PC-9 (cell line): ENCODE measurements at regions not wholly inside any gene's neighbourhood (a gene's known extent, or its start where the extent isn't known, plus 50 kb on each side); places are given as distances from the start of the nearest gene placed in this dataset.

Experiments
- BruUV-seq: library from RNA; stranded (reverse); fragments of 400-500 nt; replicated peaks from 2 replicates; lab custom pipeline; 2021; lab: Mats Ljungman, UMichigan
- CTCF ChIA-PET: fragments of 300-600 bp; sonication (Branson Sonifier 250); formaldehyde crosslinking; loops from one replicate; lab custom pipeline; 2022; ENCODE audit warnings: antibody characterized with exemption; lab: Charles Lee
- POLR2A ChIA-PET: fragments of 300-600 bp; sonication (Branson Sonifier 250); formaldehyde crosslinking; loops from one replicate; lab custom pipeline; 2022; ENCODE audit warnings: antibody characterized with exemption; ENCODE audit not compliant: unreplicated experiment; lab: Charles Lee
- DNase-seq, 2 experiments: peaks; one replicate each; pipeline versions ENCODE4 v3.0.0 to v3.0.0-alpha.2; 2015 to 2022; ENCODE audit warnings: mixed read lengths in 1 of 2
- H2AFZ ChIP-seq: fragments of 200-600 bp; sonication (generic); 2 replicates; pipeline ENCODE4 v1.8.1; 2017; ENCODE audit warnings: antibody characterized with exemption
- H3F3A ChIP-seq: fragments of 200-600 bp; sonication (generic); 2 replicates; pipeline ENCODE4 v1.8.1; 2017; ENCODE audit warnings: antibody characterized with exemption, mild to moderate bottlenecking, low read depth; ENCODE audit not compliant: insufficient read depth
- H3K27ac ChIP-seq: fragments of 200-600 bp; sonication (generic); 2 replicates; pipeline ENCODE4 v1.6.1; 2016; ENCODE audit warnings: mixed run types
- H3K27me3 ChIP-seq: fragments of 200-600 bp; sonication (generic); 2 replicates; pipeline ENCODE4 v1.6.1; 2016; ENCODE audit warnings: low read depth, mixed run types; ENCODE audit not compliant: insufficient read depth
- H3K36me3 ChIP-seq: fragments of 200-600 bp; sonication (generic); 2 replicates; pipeline ENCODE4 v1.6.1; 2016; ENCODE audit warnings: low read depth, mixed run types
- H3K4me1 ChIP-seq: fragments of 200-600 bp; sonication (generic); replicated peaks from 2 replicates; pipeline ENCODE4 v1.6.1; 2016; ENCODE audit warnings: mixed run types; ENCODE audit not compliant: insufficient read depth
- H3K4me2 ChIP-seq: fragments of 200-600 bp; sonication (generic); 2 replicates; pipeline ENCODE4 v1.6.1; 2017; ENCODE audit warnings: mixed run types
- H3K4me3 ChIP-seq: fragments of 200-600 bp; sonication (generic); 2 replicates; pipeline ENCODE4 v1.6.1; 2016; ENCODE audit warnings: mixed run types
- H3K79me2 ChIP-seq: fragments of 200-600 bp; sonication (generic); 2 replicates; pipeline ENCODE4 v1.6.1; 2017; ENCODE audit warnings: low read depth, mixed run types
- H3K9me2 ChIP-seq: fragments of 200-600 bp; sonication (generic); 2 replicates; pipeline ENCODE4 v1.8.1; 2017; ENCODE audit warnings: mild to moderate bottlenecking; ENCODE audit not compliant: insufficient read depth
- H3K9me3 ChIP-seq: fragments of 200-600 bp; sonication (generic); 2 replicates; pipeline ENCODE4 v1.8.1; 2016; ENCODE audit warnings: low read depth; ENCODE audit not compliant: insufficient read depth
- H4K20me1 ChIP-seq: fragments of 200-600 bp; sonication (generic); 2 replicates; pipeline ENCODE4 v1.8.1; 2017; ENCODE audit not compliant: insufficient read depth
- EZH2 ChIP-seq: fragments of 200-600 bp; sonication (generic); IDR thresholded peaks from 2 replicates; pipeline ENCODE4 v1.8.0; 2017; ENCODE audit warnings: antibody characterized with exemption, low read depth
- intact Hi-C: fragments of 100-400 bp; cut with micrococcal nuclease; formaldehyde crosslinking; loops from one replicate; pipeline ENCODE4 v1.10.0; 2022; ENCODE audit not compliant: unreplicated experiment
- TF ChIP-seq, protein P1 (sequence below): fragments of 200-600 bp; sonication (generic); conservative IDR thresholded peaks from 2 replicates; pipeline ENCODE4 v1.6.1; 2017; ENCODE audit warnings: mixed run types, antibody characterized with exemption, mild to moderate bottlenecking, moderate library complexity

DNA sequence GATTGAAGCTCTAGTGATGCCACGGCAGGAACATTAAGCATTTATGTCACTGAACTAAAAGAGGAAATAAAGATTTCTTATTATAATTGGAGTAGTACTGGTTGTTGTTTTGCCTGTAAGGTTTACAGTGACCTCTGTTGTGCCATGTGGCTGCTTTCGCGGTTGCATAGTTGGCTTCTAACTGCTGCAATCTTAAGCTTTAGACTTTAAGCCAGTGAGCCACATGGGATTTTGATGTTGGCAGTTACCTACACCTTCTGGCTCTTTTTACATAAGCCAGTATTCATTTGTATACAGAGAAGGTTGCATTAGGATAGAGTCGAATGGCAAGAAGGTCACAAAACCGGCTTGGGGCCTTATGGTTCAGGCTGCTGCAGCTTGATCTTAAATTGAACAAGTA, 1311.6 kb downstream of the RAPGEF2 start:
- POLR2A ChIA-PET, result no interaction called here
- no peaks in the 10 kb centered on the region for H3K79me2 ChIP-seq
- TF ChIP-seq, protein P1, sequence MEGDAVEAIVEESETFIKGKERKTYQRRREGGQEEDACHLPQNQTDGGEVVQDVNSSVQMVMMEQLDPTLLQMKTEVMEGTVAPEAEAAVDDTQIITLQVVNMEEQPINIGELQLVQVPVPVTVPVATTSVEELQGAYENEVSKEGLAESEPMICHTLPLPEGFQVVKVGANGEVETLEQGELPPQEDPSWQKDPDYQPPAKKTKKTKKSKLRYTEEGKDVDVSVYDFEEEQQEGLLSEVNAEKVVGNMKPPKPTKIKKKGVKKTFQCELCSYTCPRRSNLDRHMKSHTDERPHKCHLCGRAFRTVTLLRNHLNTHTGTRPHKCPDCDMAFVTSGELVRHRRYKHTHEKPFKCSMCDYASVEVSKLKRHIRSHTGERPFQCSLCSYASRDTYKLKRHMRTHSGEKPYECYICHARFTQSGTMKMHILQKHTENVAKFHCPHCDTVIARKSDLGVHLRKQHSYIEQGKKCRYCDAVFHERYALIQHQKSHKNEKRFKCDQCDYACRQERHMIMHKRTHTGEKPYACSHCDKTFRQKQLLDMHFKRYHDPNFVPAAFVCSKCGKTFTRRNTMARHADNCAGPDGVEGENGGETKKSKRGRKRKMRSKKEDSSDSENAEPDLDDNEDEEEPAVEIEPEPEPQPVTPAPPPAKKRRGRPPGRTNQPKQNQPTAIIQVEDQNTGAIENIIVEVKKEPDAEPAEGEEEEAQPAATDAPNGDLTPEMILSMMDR, result no peak
- TF ChIP-seq EZH2, result no peak
- no peaks in the 10 kb centered on the region for H3K36me3 ChIP-seq
- H4K20me1 ChIP-seq, result no peaks in the 10 kb centered on the region
- CTCF ChIA-PET, result no interaction called here
- no peaks in the 10 kb centered on the region for H3K27me3 ChIP-seq
- BruUV-seq, result no TSS peak
- intact Hi-C loops, result no loop called here
- no peak for DNase-seq
- H3K27ac ChIP-seq, result no peak overlapping the region
- no peaks in the 10 kb centered on the region for H3K4me1 ChIP-seq
- H2AFZ ChIP-seq, result no peak overlapping the region
- H3K9me3 ChIP-seq, result no peaks in the 10 kb centered on the region
- no peaks in the 10 kb centered on the region for H3K9me2 ChIP-seq
- no peak overlapping the region for H3K4me3 ChIP-seq
- no peak overlapping the region for H3K4me2 ChIP-seq
- H3F3A ChIP-seq, result no peaks in the 10 kb centered on the region

DNA sequence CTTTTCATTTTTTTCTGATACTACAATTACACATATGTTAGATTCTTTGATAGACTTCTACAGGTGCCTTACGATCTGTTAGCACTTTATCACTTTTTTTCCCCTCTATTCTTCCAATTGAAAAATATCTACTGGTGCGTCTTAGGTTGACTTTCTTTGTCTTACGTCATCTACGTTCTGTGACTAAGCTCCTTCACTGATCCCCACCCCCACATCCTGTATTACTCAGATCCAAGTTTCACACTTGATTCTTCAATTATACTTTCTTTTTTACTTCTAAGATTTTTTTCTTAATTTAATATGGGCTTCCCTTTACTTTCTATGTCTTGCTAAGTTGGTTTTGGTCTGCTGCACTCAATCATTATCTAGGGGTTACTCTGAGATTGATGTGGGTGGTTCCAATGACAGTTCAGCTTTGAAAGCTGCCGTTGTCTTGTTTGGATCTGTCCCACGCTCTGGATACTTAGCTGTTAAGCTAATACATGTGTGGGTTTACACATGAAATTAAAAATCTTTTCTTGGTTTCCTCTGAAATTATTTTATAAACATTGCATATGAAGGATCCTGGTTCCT, 1321.1 kb downstream of the RAPGEF2 start:
- no peaks in the 10 kb centered on the region for H3K79me2 ChIP-seq
- H3F3A ChIP-seq, result no peaks in the 10 kb centered on the region
- no peaks in the 10 kb centered on the region for H3K9me3 ChIP-seq
- no peak overlapping the region for H2AFZ ChIP-seq
- no peak overlapping the region for H3K4me3 ChIP-seq
- ChIA-PET CTCF (no interaction called here), POLR2A (no interaction called here)
- no peak for TF ChIP-seq EZH2
- TF ChIP-seq, protein P1, result no peak
- H3K36me3 ChIP-seq, result no peaks in the 10 kb centered on the region
- H3K27me3 ChIP-seq, result no peaks in the 10 kb centered on the region
- no peak for DNase-seq
- no peaks in the 10 kb centered on the region for H3K4me1 ChIP-seq
- no peaks in the 10 kb centered on the region for H3K9me2 ChIP-seq
- BruUV-seq, result no TSS peak
- peak overlapping the region; percentile 28 for H3K4me2 ChIP-seq
- H3K27ac ChIP-seq, result no peak overlapping the region
- H4K20me1 ChIP-seq, result no peaks in the 10 kb centered on the region
- intact Hi-C loops, result no loop called here

DNA sequence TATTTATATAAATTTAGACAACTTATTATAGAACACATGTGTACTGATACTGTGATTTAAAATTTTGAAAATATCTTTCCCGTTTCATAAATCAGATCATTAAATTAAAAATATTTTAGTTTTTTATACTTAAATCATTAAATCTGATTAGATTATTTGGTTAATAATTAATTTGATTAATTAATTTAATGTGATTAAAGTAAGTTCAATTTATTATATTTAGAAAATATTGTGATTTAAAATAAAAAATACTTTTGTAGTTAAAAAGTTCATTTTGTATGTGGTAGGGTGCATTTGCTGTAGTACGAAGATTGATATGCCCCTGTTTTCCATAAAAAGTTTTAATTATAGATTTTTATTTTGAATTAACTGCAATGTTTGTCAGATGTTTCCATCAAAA, 1323.4 kb downstream of the RAPGEF2 start:
- ChIA-PET POLR2A (no interaction called here), CTCF (no interaction called here)
- H3K4me3 ChIP-seq, result no peak overlapping the region

More for the DNA sequence above, 1323.4 kb downstream of the RAPGEF2 start:
- Histone ChIP-seq H3F3A (no peaks in the 10 kb centered on the region), H3K4me2 (no peak overlapping the region), H3K79me2 (no peaks in the 10 kb centered on the region), H2AFZ (no peak overlapping the region), H3K9me2 (no peaks in the 10 kb centered on the region), H3K9me3 (no peaks in the 10 kb centered on the region), H3K27ac (no peak overlapping the region), H3K27me3 (no peaks in the 10 kb centered on the region), H3K36me3 (no peaks in the 10 kb centered on the region), H3K4me1 (no peaks in the 10 kb centered on the region), H4K20me1 (no peaks in the 10 kb centered on the region)
- TF ChIP-seq, protein P1, result no peak
- no peak for DNase-seq
- BruUV-seq, result no TSS peak
- intact Hi-C loops, result no loop called here
